DOHH2 (cell line): ENCODE measurements at regions not wholly inside any gene's neighbourhood (a gene's known extent, or its start where the extent isn't known, plus 50 kb on each side); places are given as distances from the start of the nearest gene placed in this dataset.

Experiments used
- H3F3A ChIP-seq: fragments of 200-600 bp; sonication (generic), shearing (Covaris generic); 2 replicates; pipeline ENCODE4 v1.6.0; 2016; ENCODE audit warnings: antibody characterized with exemption, mild to moderate bottlenecking; ENCODE audit not compliant: control insufficient read depth, insufficient read depth
- H3K27ac ChIP-seq: fragments of 200-600 bp; sonication (generic); 2 replicates; pipeline ENCODE4 v1.5.1; 2014; ENCODE audit warnings: low read depth, mild to moderate bottlenecking, low read length, moderate library complexity
- H3K27me3 ChIP-seq: fragments of 200-600 bp; sonication (generic); 2 replicates; pipeline ENCODE4 v1.6.1; 2014; ENCODE audit warnings: mild to moderate bottlenecking, low read length, mixed read lengths; ENCODE audit not compliant: control insufficient read depth
- H3K36me3 ChIP-seq: fragments of 200-600 bp; sonication (generic); 2 replicates; pipeline ENCODE4 v1.6.1; 2014; ENCODE audit warnings: mild to moderate bottlenecking, low read length, moderate library complexity, mixed read lengths; ENCODE audit not compliant: control insufficient read depth
- H3K4me1 ChIP-seq: fragments of 200-600 bp; sonication (generic); 2 replicates; pipeline ENCODE4 v1.6.1; 2014; ENCODE audit warnings: mild to moderate bottlenecking, low read length, mixed read lengths; ENCODE audit not compliant: control insufficient read depth
- H3K4me2 ChIP-seq: fragments of 200-600 bp; sonication (generic); 2 replicates; pipeline ENCODE4 v1.6.0; 2014; ENCODE audit warnings: mild to moderate bottlenecking, low read length, moderate library complexity
- H3K4me3 ChIP-seq: fragments of 200-600 bp; sonication (generic); 2 replicates; pipeline ENCODE4 v1.5.1; 2014; ENCODE audit warnings: mild to moderate bottlenecking, low read length, mixed read lengths
- H3K79me2 ChIP-seq: fragments of 200-600 bp; sonication (generic); 2 replicates; pipeline ENCODE4 v1.6.1; 2014; ENCODE audit warnings: mild to moderate bottlenecking, low read length, mixed read lengths; ENCODE audit not compliant: control insufficient read depth
- H3K9me2 ChIP-seq: fragments of 200-600 bp; sonication (generic); replicated peaks from 2 replicates; pipeline ENCODE4 v1.6.1; 2014; ENCODE audit warnings: mild to moderate bottlenecking, low read length, mixed read lengths; ENCODE audit not compliant: control insufficient read depth
- H3K9me3 ChIP-seq: fragments of 200-600 bp; sonication (generic); 2 replicates; pipeline ENCODE4 v1.6.1; 2014; ENCODE audit warnings: antibody characterized with exemption, low read length, mixed read lengths; ENCODE audit not compliant: control insufficient read depth, insufficient read depth
- H4K20me1 ChIP-seq: fragments of 200-600 bp; sonication (generic); 2 replicates; pipeline ENCODE4 v1.6.0; 2014; ENCODE audit warnings: low read depth, mild to moderate bottlenecking, antibody characterized with exemption, low read length, moderate library complexity; ENCODE audit not compliant: control insufficient read depth, insufficient read depth
- EZH2phosphoT487 ChIP-seq: fragments of 200-600 bp; sonication (generic); IDR thresholded peaks from 2 replicates; pipeline ENCODE4 v1.6.1; 2017; ENCODE audit warnings: borderline replicate concordance, mild to moderate bottlenecking, antibody characterized with exemption, low read length, moderate library complexity, mixed read lengths
- TF ChIP-seq, protein P1 (sequence below): fragments of 200-600 bp; sonication (generic); IDR thresholded peaks from one replicate; pipeline ENCODE4 v1.5.1; 2014; ENCODE audit warnings: antibody characterized with exemption, mild to moderate bottlenecking, low read depth, low read length; ENCODE audit not compliant: poor library complexity, severe bottlenecking

DNA sequence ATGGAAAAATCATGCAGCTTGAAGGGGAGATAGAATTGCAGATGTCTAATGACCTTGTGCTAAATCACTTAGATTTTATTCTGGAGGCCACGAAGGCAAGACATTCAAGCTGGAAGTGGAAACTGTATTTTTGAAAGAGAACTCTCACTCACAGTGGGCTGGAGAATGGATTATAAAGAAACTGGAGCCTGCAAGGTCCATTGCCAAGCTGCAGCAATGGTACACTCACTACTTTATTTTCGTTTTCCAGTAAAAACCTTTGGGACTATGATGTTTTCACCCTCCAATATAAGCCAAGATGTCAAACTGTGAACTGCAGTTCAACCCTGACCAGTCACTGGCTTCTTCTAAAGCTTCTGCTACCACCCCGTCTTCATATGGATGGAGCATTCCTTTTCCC, 62.0 kb downstream of the SKIDA1 start:
- Histone ChIP-seq H3K27ac (no peak overlapping the region), H4K20me1 (no peaks in the 10 kb centered on the region), H3K9me2 (no peaks in the 10 kb centered on the region), H3K4me2 (no peak overlapping the region), H3K4me3 (no peak overlapping the region), H3K79me2 (no peaks in the 10 kb centered on the region), H3F3A (no peaks in the 10 kb centered on the region), H3K4me1 (no peaks in the 10 kb centered on the region), H3K27me3 (no peaks in the 10 kb centered on the region), H3K36me3 (no peaks in the 10 kb centered on the region), H3K9me3 (no peaks in the 10 kb centered on the region)
- TF ChIP-seq, protein P1, sequence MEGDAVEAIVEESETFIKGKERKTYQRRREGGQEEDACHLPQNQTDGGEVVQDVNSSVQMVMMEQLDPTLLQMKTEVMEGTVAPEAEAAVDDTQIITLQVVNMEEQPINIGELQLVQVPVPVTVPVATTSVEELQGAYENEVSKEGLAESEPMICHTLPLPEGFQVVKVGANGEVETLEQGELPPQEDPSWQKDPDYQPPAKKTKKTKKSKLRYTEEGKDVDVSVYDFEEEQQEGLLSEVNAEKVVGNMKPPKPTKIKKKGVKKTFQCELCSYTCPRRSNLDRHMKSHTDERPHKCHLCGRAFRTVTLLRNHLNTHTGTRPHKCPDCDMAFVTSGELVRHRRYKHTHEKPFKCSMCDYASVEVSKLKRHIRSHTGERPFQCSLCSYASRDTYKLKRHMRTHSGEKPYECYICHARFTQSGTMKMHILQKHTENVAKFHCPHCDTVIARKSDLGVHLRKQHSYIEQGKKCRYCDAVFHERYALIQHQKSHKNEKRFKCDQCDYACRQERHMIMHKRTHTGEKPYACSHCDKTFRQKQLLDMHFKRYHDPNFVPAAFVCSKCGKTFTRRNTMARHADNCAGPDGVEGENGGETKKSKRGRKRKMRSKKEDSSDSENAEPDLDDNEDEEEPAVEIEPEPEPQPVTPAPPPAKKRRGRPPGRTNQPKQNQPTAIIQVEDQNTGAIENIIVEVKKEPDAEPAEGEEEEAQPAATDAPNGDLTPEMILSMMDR = no peak
- no peak for TF ChIP-seq EZH2phosphoT487

DNA sequence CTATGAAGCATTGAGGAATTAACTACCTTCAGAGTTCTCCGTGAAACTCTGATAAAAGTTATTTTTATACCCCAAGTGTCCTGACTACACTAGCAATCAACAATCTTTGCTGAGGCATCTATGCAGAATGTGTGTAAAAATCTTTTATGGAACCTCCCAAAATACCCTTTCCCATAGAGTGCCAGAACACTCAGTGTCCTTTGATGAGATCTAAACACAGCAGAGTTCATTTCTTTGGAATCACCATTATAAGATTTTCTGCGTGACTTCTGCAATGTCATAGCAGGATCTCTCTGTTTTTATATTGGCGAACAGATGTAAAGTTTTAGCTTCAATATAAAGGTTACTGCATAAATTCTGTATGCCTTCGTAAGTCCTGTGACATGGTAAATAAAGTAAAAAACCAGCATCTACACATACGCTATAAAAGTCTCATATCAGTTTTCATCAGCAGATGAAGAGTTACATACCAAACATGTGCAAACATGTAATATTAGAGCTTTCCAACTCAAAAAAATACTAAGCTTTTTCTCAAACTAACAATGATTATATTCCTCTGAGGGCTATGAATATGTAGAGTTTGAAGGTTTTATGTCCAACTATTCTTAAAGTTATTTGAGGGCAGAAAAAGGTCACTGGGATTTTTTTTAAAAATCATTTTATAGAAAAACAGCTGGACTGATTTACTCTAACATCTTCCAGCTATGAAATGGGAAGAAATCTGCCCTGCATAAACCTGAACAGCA, 67.2 kb downstream of the SKIDA1 start:
- Histone ChIP-seq H3F3A (no peaks in the 10 kb centered on the region), H3K27ac (no peak overlapping the region)

DNA sequence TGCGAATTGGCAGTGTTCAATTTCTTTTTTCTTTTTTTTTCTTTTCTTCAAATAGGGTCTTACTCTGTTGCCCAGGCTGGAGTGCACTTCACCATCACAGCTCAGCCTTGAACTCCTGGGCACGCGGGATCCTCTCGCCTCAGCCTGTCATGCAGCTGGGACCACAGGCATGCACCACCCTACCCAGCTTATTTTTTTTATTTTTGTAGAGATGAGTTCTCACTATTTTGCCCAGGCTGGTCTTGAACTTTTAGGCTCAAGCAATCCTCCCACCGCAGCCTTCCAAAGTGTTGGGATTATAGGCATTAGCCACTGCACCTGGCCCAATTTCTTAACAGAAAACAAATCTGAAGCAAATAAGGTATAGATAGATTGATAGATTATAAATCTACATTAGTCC, 69.3 kb downstream of the SKIDA1 start:
- 0 out of 2 replicates have a peak, but pooled peaks cover 5% of the 10 kb centered on the region for H3K27me3 ChIP-seq
- H3K27ac ChIP-seq = no peak overlapping the region
- no peaks in the 10 kb centered on the region for H3K9me3 ChIP-seq
- no peaks in the 10 kb centered on the region for H3F3A ChIP-seq
- no peaks in the 10 kb centered on the region for H3K9me2 ChIP-seq
- no peaks in the 10 kb centered on the region for H3K4me1 ChIP-seq
- H4K20me1 ChIP-seq = no peaks in the 10 kb centered on the region
- no peak for TF ChIP-seq EZH2phosphoT487
- TF ChIP-seq, protein P1 = no peak
- no peaks in the 10 kb centered on the region for H3K79me2 ChIP-seq
- no peak overlapping the region for H3K4me3 ChIP-seq
- H3K4me2 ChIP-seq = no peak overlapping the region
- no peaks in the 10 kb centered on the region for H3K36me3 ChIP-seq

More for the DNA sequence above, 67.2 kb downstream of the SKIDA1 start:
- H4K20me1 ChIP-seq = no peaks in the 10 kb centered on the region
- no peak overlapping the region for H3K4me3 ChIP-seq
- no peak overlapping the region for H3K4me2 ChIP-seq
- no peaks in the 10 kb centered on the region for H3K36me3 ChIP-seq
- no peaks in the 10 kb centered on the region for H3K9me2 ChIP-seq
- H3K4me1 ChIP-seq = no peaks in the 10 kb centered on the region
- 0 out of 2 replicates have a peak, but pooled peaks cover 5% of the 10 kb centered on the region for H3K27me3 ChIP-seq
- no peaks in the 10 kb centered on the region for H3K9me3 ChIP-seq
- H3K79me2 ChIP-seq = no peaks in the 10 kb centered on the region
- TF ChIP-seq, protein P1 = no peak
- no peak for TF ChIP-seq EZH2phosphoT487
